ENCODE measurements at regions not wholly inside any gene's neighbourhood (a gene's known extent, or its start where the extent isn't known, plus 50 kb on each side); places are given as distances from the start of the nearest gene placed in this dataset.

- Histone ChIP-seq H3K4me1 (ENCODE audit: control insufficient read depth in 2 of 3, insufficient read depth in 2 of 3, low read depth in 1 of 3, low read length in 3 of 3) (no peaks in the 10 kb centered on the region), H3K36me3 (ENCODE audit: control insufficient read depth in 2 of 3, insufficient read depth in 3 of 3, low read length in 3 of 3) (no peaks in the 10 kb centered on the region), H3K9me3 (ENCODE audit: control insufficient read depth in 2 of 3, insufficient read depth in 1 of 3, low read length in 3 of 3) (no peaks in the 10 kb centered on the region), H3K4me3 (ENCODE audit: low read length in 3 of 3) (no peak overlapping the region), H3K27ac (ENCODE audit: low read depth in 2 of 2, low read length in 2 of 2) (no peak overlapping the region), H3K27me3 (ENCODE audit: control insufficient read depth, insufficient read depth, low read length) (no peaks in the 10 kb centered on the region), H3K9ac (ENCODE audit: low read length in 3 of 3) (no peak overlapping the region)
- no peak for TF ChIP-seq CTCF (IDR thresholded peaks at IDR 0.05; ENCODE audit: borderline replicate concordance, extremely low read depth, insufficient read depth)
- no peak for DNase-seq
- intact Hi-C loops (cut with DNase I) = no loop called here
- no peak for FAIRE-seq
Measured at GRCh38 chr5:143920772-143921171, 108.8 kb downstream of the HMHB1 start.

GRCh38 chr5:143921525-143922311, 109.8 kb downstream of the HMHB1 start:
- intact Hi-C loops (cut with DNase I) = no loop called here
- FAIRE-seq (no peak), DNase-seq (no peak)
- H3K4me1 ChIP-seq (ENCODE audit: control insufficient read depth in 2 of 3, insufficient read depth in 2 of 3, low read depth in 1 of 3, low read length in 3 of 3) = no peaks in the 10 kb centered on the region
- no peak overlapping the region for H3K27ac ChIP-seq (ENCODE audit: low read depth in 2 of 2, low read length in 2 of 2)
- H3K9me3 ChIP-seq (ENCODE audit: control insufficient read depth in 2 of 3, insufficient read depth in 1 of 3, low read length in 3 of 3) = no peaks in the 10 kb centered on the region
- TF ChIP-seq CTCF (IDR thresholded peaks at IDR 0.05; ENCODE audit: borderline replicate concordance, extremely low read depth, insufficient read depth) = no peak
- no peak overlapping the region for H3K9ac ChIP-seq (ENCODE audit: low read length in 3 of 3)
- H3K27me3 ChIP-seq (ENCODE audit: control insufficient read depth, insufficient read depth, low read length) = no peaks in the 10 kb centered on the region
- no peaks in the 10 kb centered on the region for H3K36me3 ChIP-seq (ENCODE audit: control insufficient read depth in 2 of 3, insufficient read depth in 3 of 3, low read length in 3 of 3)
- no peak overlapping the region for H3K4me3 ChIP-seq (ENCODE audit: low read length in 3 of 3)

- no peak overlapping the region for H3K27ac ChIP-seq (ENCODE audit: low read depth in 2 of 2, low read length in 2 of 2)
- H3K4me3 ChIP-seq (ENCODE audit: low read length in 3 of 3) = no peak overlapping the region
- no peaks in the 10 kb centered on the region for H3K36me3 ChIP-seq (ENCODE audit: control insufficient read depth in 2 of 3, insufficient read depth in 3 of 3, low read length in 3 of 3)
- no peaks in the 10 kb centered on the region for H3K27me3 ChIP-seq (ENCODE audit: control insufficient read depth, insufficient read depth, low read length)
- no peak for FAIRE-seq
- intact Hi-C loops (cut with DNase I) = no loop called here
- H3K4me1 ChIP-seq (ENCODE audit: control insufficient read depth in 2 of 3, insufficient read depth in 2 of 3, low read depth in 1 of 3, low read length in 3 of 3) = no peaks in the 10 kb centered on the region
- DNase-seq = no peak
- no peak for TF ChIP-seq CTCF (IDR thresholded peaks at IDR 0.05; ENCODE audit: borderline replicate concordance, extremely low read depth, insufficient read depth)
- H3K9me3 ChIP-seq (ENCODE audit: control insufficient read depth in 2 of 3, insufficient read depth in 1 of 3, low read length in 3 of 3) = no peaks in the 10 kb centered on the region
- no peak overlapping the region for H3K9ac ChIP-seq (ENCODE audit: low read length in 3 of 3)
Measured at GRCh38 chr5:143922718-143923117, 110.8 kb downstream of the HMHB1 start.
